ENCODE measurements at regions not wholly inside any gene's neighbourhood (a gene's known extent, or its start where the extent isn't known, plus 50 kb on each side); places are given as distances from the start of the nearest gene placed in this dataset.

DNA sequence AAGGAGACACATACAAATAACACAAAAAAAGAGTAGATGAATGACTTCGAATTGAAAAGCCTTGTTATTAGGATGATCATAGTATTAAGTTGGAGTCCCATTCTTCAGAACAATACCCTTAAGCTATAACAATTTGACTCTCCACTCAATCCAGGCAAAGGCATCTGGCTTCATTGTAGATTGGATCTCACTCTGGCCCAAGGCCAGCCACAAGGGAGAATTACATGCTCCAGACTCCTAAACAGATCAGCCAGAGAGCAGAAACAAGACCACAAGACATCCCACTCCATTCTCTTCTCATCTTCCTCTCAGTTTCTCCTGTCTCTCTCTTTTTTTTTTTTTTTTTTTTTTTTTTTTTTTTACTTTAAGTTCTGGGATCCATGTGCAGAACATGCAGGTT, 213.9 kb downstream of the DHX15 start:
- TF ChIP-seq EGR1 (IDR thresholded peaks at IDR 0.05; ENCODE audit: low read depth in 2 of 2) (no peak), YY1 (IDR thresholded peaks at IDR 0.05) (no peak), SP1 (IDR thresholded peaks at IDR 0.05) (no peak), RAD21 (IDR thresholded peaks at IDR 0.05) (no peak), CTCF (IDR thresholded peaks at IDR 0.05; ENCODE audit: low read depth, low read length, missing input control) (no peak), JUND (IDR thresholded peaks at IDR 0.05) (no peak), MAX (IDR thresholded peaks at IDR 0.05) (no peak), ATF3 (IDR thresholded peaks at IDR 0.05) (no peak)
- TF ChIP-seq, protein P1, sequence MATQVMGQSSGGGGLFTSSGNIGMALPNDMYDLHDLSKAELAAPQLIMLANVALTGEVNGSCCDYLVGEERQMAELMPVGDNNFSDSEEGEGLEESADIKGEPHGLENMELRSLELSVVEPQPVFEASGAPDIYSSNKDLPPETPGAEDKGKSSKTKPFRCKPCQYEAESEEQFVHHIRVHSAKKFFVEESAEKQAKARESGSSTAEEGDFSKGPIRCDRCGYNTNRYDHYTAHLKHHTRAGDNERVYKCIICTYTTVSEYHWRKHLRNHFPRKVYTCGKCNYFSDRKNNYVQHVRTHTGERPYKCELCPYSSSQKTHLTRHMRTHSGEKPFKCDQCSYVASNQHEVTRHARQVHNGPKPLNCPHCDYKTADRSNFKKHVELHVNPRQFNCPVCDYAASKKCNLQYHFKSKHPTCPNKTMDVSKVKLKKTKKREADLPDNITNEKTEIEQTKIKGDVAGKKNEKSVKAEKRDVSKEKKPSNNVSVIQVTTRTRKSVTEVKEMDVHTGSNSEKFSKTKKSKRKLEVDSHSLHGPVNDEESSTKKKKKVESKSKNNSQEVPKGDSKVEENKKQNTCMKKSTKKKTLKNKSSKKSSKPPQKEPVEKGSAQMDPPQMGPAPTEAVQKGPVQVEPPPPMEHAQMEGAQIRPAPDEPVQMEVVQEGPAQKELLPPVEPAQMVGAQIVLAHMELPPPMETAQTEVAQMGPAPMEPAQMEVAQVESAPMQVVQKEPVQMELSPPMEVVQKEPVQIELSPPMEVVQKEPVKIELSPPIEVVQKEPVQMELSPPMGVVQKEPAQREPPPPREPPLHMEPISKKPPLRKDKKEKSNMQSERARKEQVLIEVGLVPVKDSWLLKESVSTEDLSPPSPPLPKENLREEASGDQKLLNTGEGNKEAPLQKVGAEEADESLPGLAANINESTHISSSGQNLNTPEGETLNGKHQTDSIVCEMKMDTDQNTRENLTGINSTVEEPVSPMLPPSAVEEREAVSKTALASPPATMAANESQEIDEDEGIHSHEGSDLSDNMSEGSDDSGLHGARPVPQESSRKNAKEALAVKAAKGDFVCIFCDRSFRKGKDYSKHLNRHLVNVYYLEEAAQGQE (IDR thresholded peaks at IDR 0.05): no peak
- TF ChIP-seq, protein P2, sequence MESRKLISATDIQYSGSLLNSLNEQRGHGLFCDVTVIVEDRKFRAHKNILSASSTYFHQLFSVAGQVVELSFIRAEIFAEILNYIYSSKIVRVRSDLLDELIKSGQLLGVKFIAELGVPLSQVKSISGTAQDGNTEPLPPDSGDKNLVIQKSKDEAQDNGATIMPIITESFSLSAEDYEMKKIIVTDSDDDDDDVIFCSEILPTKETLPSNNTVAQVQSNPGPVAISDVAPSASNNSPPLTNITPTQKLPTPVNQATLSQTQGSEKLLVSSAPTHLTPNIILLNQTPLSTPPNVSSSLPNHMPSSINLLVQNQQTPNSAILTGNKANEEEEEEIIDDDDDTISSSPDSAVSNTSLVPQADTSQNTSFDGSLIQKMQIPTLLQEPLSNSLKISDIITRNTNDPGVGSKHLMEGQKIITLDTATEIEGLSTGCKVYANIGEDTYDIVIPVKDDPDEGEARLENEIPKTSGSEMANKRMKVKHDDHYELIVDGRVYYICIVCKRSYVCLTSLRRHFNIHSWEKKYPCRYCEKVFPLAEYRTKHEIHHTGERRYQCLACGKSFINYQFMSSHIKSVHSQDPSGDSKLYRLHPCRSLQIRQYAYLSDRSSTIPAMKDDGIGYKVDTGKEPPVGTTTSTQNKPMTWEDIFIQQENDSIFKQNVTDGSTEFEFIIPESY (IDR thresholded peaks at IDR 0.05): no peak
